H1 (cell line): ENCODE measurements at regions not wholly inside any gene's neighbourhood (a gene's known extent, or its start where the extent isn't known, plus 50 kb on each side); places are given as distances from the start of the nearest gene placed in this dataset. TPM values are rescaled to one million over a fixed set of nuclear protein-coding genes. Genes with fewer than 3 reads are reported as not detected.

Source experiments
- small RNA-seq: library from polyadenylated mRNA; stranded (forward); fragments of <200 nt; extraction: miRNeasy Mini kit (QIAGEN cat#:217004); gene quantifications from one replicate; pipeline ENCODE3, GENCODE V24; 2013; ENCODE audit not compliant: insufficient read depth

Small RNAs in the stretch of these regions (small RNA-seq; reads per million reads assigned to genes)
- gene RNA5SP167 (not detected), gene RNU6-1230P (not detected)
